ENCODE measurements at regions not wholly inside any gene's neighbourhood (a gene's known extent, or its start where the extent isn't known, plus 50 kb on each side); places are given as distances from the start of the nearest gene placed in this dataset.
"Not testable (repeated sequence)": the region's sequence is repeated elsewhere in the genome, so short reads cannot be mapped to it uniquely, and the experiment has no call there.

- DNase-seq (no peak), ATAC-seq (no peak)
- 29% methylated on average over 3 of the region's 3 CpGs for WGBS (ENCODE audit: insufficient coverage, low coverage, low lambda C conversion rate, missing lambda C conversion rate)
- Histone ChIP-seq H3K4me3 (no peak overlapping the region), H3K4me1 (no peaks in the 10 kb centered on the region), H3K27me3 (no peaks in the 10 kb centered on the region), H3K9me3 (no peaks in the 10 kb centered on the region), H3K36me3 (no peaks in the 10 kb centered on the region), H3K27ac (no peak overlapping the region)
- TF ChIP-seq, protein P1, sequence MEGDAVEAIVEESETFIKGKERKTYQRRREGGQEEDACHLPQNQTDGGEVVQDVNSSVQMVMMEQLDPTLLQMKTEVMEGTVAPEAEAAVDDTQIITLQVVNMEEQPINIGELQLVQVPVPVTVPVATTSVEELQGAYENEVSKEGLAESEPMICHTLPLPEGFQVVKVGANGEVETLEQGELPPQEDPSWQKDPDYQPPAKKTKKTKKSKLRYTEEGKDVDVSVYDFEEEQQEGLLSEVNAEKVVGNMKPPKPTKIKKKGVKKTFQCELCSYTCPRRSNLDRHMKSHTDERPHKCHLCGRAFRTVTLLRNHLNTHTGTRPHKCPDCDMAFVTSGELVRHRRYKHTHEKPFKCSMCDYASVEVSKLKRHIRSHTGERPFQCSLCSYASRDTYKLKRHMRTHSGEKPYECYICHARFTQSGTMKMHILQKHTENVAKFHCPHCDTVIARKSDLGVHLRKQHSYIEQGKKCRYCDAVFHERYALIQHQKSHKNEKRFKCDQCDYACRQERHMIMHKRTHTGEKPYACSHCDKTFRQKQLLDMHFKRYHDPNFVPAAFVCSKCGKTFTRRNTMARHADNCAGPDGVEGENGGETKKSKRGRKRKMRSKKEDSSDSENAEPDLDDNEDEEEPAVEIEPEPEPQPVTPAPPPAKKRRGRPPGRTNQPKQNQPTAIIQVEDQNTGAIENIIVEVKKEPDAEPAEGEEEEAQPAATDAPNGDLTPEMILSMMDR (IDR thresholded peaks at IDR 0.05): no peak
- no peak for TF ChIP-seq POLR2A (IDR thresholded peaks at IDR 0.05)
- intact Hi-C loops (cut with DNase I): no loop called here
Observed at GRCh38 chr7:113268757-113269156, 150.4 kb upstream of the SMIM30 start.

GRCh38 chr7:113267885-113268284 lies 149.5 kb upstream of the SMIM30 start:
- 72% methylated on average over 4 of the region's 4 CpGs for WGBS (ENCODE audit: insufficient coverage, low coverage, low lambda C conversion rate, missing lambda C conversion rate)
- H3K4me1 ChIP-seq: no peaks in the 10 kb centered on the region
- H3K9me3 ChIP-seq: no peaks in the 10 kb centered on the region
- DNase-seq (no peak), ATAC-seq (no peak)
- H3K27me3 ChIP-seq: no peaks in the 10 kb centered on the region
- no peak overlapping the region for H3K27ac ChIP-seq
- H3K36me3 ChIP-seq: no peaks in the 10 kb centered on the region
- H3K4me3 ChIP-seq: no peak overlapping the region
- intact Hi-C loops (cut with DNase I): no loop called here
- TF ChIP-seq, protein P1 (IDR thresholded peaks at IDR 0.05): no peak
- TF ChIP-seq POLR2A (IDR thresholded peaks at IDR 0.05): no peak

- TF ChIP-seq, protein P1 (IDR thresholded peaks at IDR 0.05): no peak
- no peak for TF ChIP-seq POLR2A (IDR thresholded peaks at IDR 0.05)
- Histone ChIP-seq H3K4me3 (no peak overlapping the region), H3K27ac (no peak overlapping the region), H3K4me1 (no peaks in the 10 kb centered on the region), H3K27me3 (no peaks in the 10 kb centered on the region), H3K36me3 (no peaks in the 10 kb centered on the region), H3K9me3 (no peaks in the 10 kb centered on the region)
- intact Hi-C loops (cut with DNase I): no loop called here
- DNase-seq: no peak
- no peak for ATAC-seq
Observed at GRCh38 chr7:113267271-113267670, 148.9 kb upstream of the SMIM30 start.

DNA sequence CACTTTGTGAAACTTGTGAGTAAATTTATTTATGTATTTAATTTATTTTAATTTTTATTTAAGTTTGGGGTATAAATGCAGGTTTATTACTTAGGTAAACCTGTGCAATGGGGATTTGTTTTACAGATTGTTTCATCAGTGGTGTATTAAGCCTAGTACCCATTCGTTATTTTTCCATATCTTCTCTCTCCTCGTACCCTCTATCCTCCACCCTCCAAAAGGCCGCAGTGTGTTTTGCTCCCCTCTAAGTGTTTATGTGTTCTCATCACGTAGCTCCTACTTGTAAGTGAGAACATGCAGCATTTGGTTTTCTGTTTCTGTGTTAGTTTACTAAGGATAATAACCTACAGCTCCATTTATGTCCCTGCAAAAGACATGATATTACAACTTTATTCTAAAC lies 145.4 kb upstream of the SMIM30 start:
- intact Hi-C loops (cut with DNase I): no loop called here
- no peaks in the 10 kb centered on the region for H3K9me3 ChIP-seq
- 44% methylated on average over 4 of the region's 4 CpGs for WGBS (ENCODE audit: insufficient coverage, low coverage, low lambda C conversion rate, missing lambda C conversion rate)
- no peaks in the 10 kb centered on the region for H3K27me3 ChIP-seq
- no peaks in the 10 kb centered on the region for H3K36me3 ChIP-seq
- H3K27ac ChIP-seq: no peak overlapping the region
- no peak overlapping the region for H3K4me3 ChIP-seq
- no peak for ATAC-seq
- TF ChIP-seq, protein P1 (IDR thresholded peaks at IDR 0.05): no peak
- TF ChIP-seq POLR2A (IDR thresholded peaks at IDR 0.05): no peak
- DNase-seq: no peak
- H3K4me1 ChIP-seq: no peaks in the 10 kb centered on the region

GRCh38 chr7:113263215-113263742 lies 144.9 kb upstream of the SMIM30 start:
- H3K9me3 ChIP-seq; H3K4me1 ChIP-seq; intact Hi-C loops (cut with DNase I); DNase-seq; H3K27me3 ChIP-seq; H3K4me3 ChIP-seq; H3K27ac ChIP-seq; ATAC-seq; H3K36me3 ChIP-seq: not testable (repeated sequence)
- 79% methylated on average over 7 of the region's 28 CpGs for WGBS (ENCODE audit: insufficient coverage, low coverage, low lambda C conversion rate, missing lambda C conversion rate)
